HCEC 1CT (cell line): ENCODE measurements at regions not wholly inside any gene's neighbourhood (a gene's known extent, or its start where the extent isn't known, plus 50 kb on each side); places are given as distances from the start of the nearest gene placed in this dataset.
"Not testable (repeated sequence)": the region's sequence is repeated elsewhere in the genome, so short reads cannot be mapped to it uniquely, and the experiment has no call there.

Experiments used
- DNase-seq: peaks from one replicate; pipeline ENCODE4 v3.0.0-alpha.2; 2017

GRCh38 chr9:31243386-31243785 is 1141.1 kb upstream of the ACO1 start:
- DNase-seq: no peak

- DNase-seq: no peak
These were observed 1136.3 kb upstream of the ACO1 start for GRCh38 chr9:31248156-31248555.

GRCh38 chr9:31251386-31251785 is 1133.1 kb upstream of the ACO1 start:
- no peak for DNase-seq

GRCh38 chr9:31253800-31254762 is 1130.4 kb upstream of the ACO1 start:
- DNase-seq: no peak

- no peak for DNase-seq
These were observed 1129.2 kb upstream of the ACO1 start for GRCh38 chr9:31255211-31255610.

- no peak for DNase-seq
These were observed 1124.6 kb upstream of the ACO1 start for GRCh38 chr9:31259824-31260223.

- DNase-seq: no peak
These were observed 1111.8 kb upstream of the ACO1 start for GRCh38 chr9:31272456-31273295.

- DNase-seq: no peak
These were observed 1109.0 kb upstream of the ACO1 start for GRCh38 chr9:31275419-31275818.

GRCh38 chr9:31290731-31291130 is 1093.7 kb upstream of the ACO1 start:
- DNase-seq: no peak

- no peak for DNase-seq
These were observed 1081.6 kb upstream of the ACO1 start for GRCh38 chr9:31302620-31303418.

GRCh38 chr9:31304576-31304975 is 1079.9 kb upstream of the ACO1 start:
- no peak for DNase-seq

- DNase-seq: no peak
These were observed 1070.2 kb upstream of the ACO1 start for GRCh38 chr9:31314241-31314640.

GRCh38 chr9:31320494-31320893 is 1063.9 kb upstream of the ACO1 start:
- DNase-seq: no peak

GRCh38 chr9:31321256-31321655 is 1063.2 kb upstream of the ACO1 start:
- no peak for DNase-seq

GRCh38 chr9:31321686-31322085 is 1062.8 kb upstream of the ACO1 start:
- DNase-seq: no peak

- no peak for DNase-seq
These were observed 1060.6 kb upstream of the ACO1 start for GRCh38 chr9:31323726-31324444.

GRCh38 chr9:31325778-31326177 is 1058.7 kb upstream of the ACO1 start:
- DNase-seq: no peak

- not testable (repeated sequence) for DNase-seq
These were observed 1057.6 kb upstream of the ACO1 start for GRCh38 chr9:31326883-31327282.

GRCh38 chr9:31334837-31335528 is 1049.5 kb upstream of the ACO1 start:
- no peak for DNase-seq

- DNase-seq: no peak
These were observed 1048.8 kb upstream of the ACO1 start for GRCh38 chr9:31335529-31336234.

- no peak for DNase-seq
These were observed 1048.1 kb upstream of the ACO1 start for GRCh38 chr9:31336386-31336785.
